ENCODE measurements at regions not wholly inside any gene's neighbourhood (a gene's known extent, or its start where the extent isn't known, plus 50 kb on each side); places are given as distances from the start of the nearest gene placed in this dataset.
"Not testable (repeated sequence)": the region's sequence is repeated elsewhere in the genome, so short reads cannot be mapped to it uniquely, and the experiment has no call there.

- DNase-seq (ENCODE audit: low read depth), result no peak
Observed at GRCh38 chr3:194884649-194885315, 199.1 kb downstream of the FAM43A start.

DNA sequence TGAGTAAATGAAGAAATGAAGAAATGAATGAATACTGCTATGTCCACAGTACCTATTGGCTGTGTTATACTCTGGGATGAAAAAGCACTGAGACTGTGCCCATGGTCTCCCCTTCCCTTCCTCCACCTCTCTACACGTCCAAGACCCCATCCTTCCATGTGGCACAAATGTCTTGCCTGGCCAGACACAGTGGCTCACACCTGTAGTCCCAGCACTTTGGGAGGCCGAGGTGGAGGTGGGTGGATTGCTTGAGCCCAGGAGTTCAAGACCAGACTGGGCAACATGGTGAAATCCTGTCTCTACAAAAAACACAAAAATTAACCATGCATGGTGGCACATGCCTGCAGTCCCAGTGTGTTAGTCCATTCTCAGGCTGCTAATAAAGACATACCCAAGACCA, 200.1 kb downstream of the FAM43A start:
- no peak for DNase-seq (ENCODE audit: low read depth)

- DNase-seq (ENCODE audit: low read depth), result no peak
Observed at GRCh38 chr3:194886836-194887235, 201.2 kb downstream of the FAM43A start.

- DNase-seq (ENCODE audit: low read depth), result not testable (repeated sequence)
Observed at GRCh38 chr3:194888062-194888461, 202.4 kb downstream of the FAM43A start.

GRCh38 chr3:194888916-194889315, 203.2 kb downstream of the FAM43A start:
- DNase-seq (ENCODE audit: low read depth), result no peak

DNA sequence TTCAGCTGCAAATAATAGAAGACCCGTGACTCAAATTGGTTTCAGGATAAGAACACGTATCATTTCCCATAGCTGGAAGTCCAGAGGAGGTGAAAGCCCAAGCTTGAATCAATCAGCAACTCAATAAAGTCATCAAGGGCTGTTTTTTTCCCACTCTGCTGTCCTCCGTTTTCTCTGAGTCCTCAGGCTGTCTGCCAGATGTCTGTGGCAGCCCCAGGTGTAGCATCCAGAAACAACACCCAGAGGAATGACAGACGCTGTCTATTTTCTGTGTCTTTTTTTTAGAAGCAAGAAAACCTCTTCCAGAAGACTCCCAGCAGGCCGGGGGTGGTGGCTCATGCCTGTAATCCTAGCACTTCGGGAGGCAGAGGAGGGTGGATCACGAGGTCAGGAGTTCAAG, 204.4 kb downstream of the FAM43A start:
- DNase-seq (ENCODE audit: low read depth), result no peak

DNA sequence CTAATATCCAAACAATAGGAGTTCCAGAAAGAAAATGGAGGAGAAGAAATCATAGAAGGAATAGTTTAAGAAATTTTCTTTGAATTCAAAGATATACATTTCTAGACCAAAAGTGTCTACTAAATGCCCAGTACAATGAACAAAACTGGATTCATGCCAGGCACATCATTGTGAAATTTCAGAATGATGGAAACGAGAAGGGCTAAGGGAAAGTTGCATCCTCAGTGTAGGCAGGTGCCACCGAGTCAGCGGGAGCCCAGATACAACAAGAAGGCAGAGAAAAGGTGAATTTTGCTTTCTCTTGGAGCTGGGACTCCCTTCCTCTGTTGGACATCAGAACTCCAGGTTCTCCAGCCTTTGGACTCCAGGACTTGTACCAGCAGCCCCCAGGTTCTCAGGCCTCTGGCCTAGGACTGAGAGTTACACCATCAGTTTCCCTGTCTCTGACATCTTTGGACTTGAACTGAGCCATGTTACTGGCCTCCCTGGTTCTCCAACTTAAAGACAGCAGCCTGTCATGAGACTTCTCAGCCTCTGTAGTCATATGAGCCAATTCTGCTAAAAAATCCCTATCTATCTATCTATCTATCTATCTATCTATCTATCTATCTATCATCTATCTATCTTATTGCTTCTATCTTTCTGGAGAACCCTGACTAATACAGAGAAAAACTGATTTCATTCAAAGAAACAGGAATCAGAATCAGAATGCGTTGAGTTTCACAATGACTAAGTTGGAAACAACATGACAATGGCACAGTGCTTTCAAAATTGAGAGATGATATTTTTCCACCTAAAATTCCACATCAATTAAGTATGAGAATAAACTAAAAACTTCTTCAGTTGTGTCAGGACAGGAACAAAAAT, 207.7 kb downstream of the FAM43A start:
- DNase-seq (ENCODE audit: low read depth), result no peak

- DNase-seq (ENCODE audit: low read depth), result no peak
Observed at GRCh38 chr3:194894538-194894937, 208.9 kb downstream of the FAM43A start.

- DNase-seq (ENCODE audit: low read depth), result no peak
Observed at GRCh38 chr3:194900854-194901522, 215.3 kb downstream of the FAM43A start.

- not testable (repeated sequence) for DNase-seq (ENCODE audit: low read depth)
Observed at GRCh38 chr3:194903447-194903846, 217.8 kb downstream of the FAM43A start.

DNA sequence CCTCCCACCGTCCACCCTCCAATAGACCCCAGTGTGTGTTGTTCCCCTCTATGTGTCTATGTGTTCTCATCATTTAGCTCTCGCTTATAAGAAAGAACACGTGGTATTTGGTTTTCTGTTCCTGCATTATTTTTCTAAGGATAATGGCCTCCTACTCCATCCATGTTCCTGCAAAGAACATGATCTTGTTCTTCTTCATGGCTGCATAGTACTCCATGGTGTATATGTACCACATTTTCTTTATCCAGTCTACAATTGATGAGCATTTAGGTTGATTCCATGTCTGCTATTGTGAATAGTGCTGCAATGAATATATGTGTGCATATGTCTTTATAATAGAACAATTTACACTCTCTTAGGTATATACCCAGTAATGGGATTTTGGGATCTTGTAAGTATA, 219.3 kb downstream of the FAM43A start:
- DNase-seq (ENCODE audit: low read depth), result not testable (repeated sequence)

DNA sequence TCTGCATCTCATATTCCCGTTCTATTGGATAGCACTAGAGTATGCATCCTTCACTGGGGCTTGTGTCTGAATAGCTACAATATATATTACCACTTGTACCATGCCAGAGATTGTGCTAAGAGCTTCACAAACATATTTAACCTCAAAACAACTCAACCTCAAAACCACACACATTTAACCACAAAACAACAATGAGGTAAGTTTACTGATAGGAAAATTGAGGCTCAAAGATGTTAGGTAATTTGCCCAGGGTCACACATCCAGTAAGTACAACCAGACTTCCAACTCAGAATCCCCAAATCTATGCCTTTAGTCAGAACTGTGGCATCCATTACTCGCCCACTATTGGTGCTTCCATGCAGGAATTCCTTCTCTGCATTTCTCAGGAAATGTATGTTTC, 220.0 kb downstream of the FAM43A start:
- DNase-seq (ENCODE audit: low read depth), result no peak

DNA sequence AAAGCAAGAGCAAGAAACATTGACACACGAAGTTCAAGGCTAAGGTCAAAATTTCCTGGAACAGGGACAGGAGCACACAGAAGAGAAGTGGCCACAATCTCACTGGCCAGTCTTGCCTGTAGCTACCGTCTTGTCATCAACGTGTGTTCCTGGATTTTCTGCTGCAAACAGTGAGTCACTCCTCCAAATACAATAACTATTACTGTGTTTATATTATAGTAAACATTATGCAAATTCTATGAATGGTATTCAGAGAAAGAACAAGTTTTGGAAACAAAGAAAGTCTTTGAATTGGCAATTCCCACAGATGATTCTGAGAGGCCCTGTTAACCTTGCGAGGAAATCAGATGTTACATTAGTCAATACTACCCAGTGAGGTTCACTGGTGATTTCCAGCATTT, 220.5 kb downstream of the FAM43A start:
- no peak for DNase-seq (ENCODE audit: low read depth)

GRCh38 chr3:194906970-194907629, 221.4 kb downstream of the FAM43A start:
- DNase-seq (ENCODE audit: low read depth), result no peak

DNA sequence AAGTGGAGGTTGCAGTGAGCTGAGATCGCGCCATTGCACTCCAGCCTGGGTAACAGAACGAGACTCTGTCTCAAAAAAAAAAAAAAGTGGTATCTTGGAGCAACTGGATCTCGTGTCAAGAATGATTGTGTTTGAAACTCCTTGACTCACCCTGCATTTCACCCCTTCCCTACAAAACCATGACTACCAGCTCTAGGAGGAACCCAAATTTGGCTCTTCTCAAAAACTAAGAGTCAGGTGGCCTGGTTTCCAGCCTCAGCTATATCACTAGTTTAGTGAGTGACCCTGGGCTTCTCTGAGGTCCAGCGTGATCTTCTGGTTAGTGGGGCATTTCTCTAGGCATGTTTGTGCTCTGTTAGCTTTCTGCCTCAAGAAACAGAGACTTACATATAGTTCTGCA, 222.1 kb downstream of the FAM43A start:
- DNase-seq (ENCODE audit: low read depth), result no peak

GRCh38 chr3:194908496-194908895, 222.8 kb downstream of the FAM43A start:
- no peak for DNase-seq (ENCODE audit: low read depth)

DNA sequence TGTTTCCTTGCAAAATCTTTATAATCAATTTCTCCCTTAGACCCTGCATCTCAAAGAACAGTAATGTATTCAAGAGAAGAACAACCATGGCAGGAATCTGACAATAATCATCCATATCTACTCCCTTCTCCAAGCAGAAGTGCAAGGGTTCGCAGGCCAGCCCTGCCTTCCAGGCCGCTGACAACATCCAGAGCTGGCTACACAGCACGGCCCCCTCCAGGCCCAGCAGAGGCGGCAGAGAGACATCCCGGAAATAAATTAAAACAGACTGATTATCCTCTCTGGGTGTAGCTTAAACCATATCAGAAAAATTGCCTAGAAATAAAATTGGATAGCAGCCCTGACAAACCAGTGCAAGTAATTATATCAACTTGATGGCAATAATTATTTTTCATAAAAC, 223.3 kb downstream of the FAM43A start:
- DNase-seq (ENCODE audit: low read depth), result no peak

DNA sequence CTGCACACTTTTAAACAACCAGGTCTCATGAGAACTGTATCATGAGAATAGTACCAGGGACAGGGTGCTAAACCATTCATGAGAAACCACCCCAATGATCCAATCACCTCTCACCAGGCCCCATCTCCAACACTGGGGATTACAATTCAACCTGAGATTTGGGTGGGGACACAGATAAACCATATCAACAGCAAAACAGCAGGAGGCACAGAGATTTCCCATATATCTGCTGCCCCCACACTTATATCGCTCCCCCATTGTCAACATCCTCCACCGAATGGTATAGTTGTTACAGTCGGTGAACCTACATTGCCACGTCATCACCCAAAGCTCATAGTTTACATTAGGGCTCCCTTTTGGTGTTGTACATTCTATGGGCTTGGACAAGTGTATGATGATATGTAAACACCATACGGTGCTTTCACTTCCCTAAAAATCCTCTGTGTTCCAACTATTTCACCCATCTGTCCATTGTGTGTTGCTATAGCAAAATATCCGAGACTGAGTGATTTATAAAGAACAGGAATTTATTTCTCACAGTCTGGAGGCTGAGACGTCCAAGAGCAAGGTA, 224.8 kb downstream of the FAM43A start:
- DNase-seq (ENCODE audit: low read depth), result no peak

GRCh38 chr3:194913316-194913715, 227.6 kb downstream of the FAM43A start:
- no peak for DNase-seq (ENCODE audit: low read depth)

DNA sequence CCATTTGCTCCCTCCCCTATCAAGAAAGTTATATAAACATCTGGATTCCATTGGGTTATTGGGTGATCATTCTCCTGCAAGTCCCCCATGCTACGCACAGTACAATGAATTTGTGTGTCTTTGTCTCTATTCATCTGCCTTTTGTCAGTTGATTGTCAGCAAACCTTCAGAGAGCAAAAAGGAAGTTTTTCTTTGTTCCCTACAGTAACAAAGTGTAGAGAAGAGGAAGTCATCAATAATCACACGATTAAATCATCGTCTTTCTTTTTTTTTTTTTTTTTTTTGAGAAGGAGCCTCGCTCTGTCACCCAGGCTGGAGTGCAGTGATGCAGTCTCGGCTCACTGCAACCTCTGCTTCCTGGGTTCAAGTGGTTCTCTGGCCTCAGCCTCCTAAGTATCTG, 239.2 kb downstream of the FAM43A start:
- DNase-seq (ENCODE audit: low read depth), result not testable (repeated sequence)

GRCh38 chr3:194925614-194926013, 239.9 kb downstream of the FAM43A start:
- no peak for DNase-seq (ENCODE audit: low read depth)

DNA sequence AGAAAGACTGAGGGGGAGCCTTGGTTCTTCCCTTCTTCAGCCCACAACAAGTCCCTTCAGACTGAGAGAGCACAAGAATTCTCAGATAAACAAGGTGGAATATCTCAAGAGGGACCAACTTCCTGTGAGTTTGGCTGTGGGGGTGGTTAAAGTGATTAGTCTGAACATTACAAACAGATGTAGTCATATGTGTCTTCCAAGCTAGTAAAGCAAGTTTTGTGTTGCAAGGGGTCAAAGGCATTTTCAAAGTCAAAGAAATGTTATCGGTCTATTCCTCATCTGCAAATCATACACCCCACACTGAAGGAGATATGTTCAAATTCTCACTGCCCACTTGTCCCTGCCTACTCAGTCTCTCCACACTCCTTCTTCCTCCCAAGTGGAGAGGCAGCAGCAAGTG, 242.5 kb downstream of the FAM43A start:
- DNase-seq (ENCODE audit: low read depth), result no peak

Data from HS-27A (cell line).